Retina (tissue), 1 donor: ENCODE measurements at regions not wholly inside any gene's neighbourhood (a gene's known extent, or its start where the extent isn't known, plus 50 kb on each side); places are given as distances from the start of the nearest gene placed in this dataset.
A peak's percentile ranks its signal among the peaks of the same experiment; 100 is the strongest.

Experiments
- DNase-seq: peaks from one replicate; pipeline ENCODE4 v3.0.0-alpha.2; 2016

DNA sequence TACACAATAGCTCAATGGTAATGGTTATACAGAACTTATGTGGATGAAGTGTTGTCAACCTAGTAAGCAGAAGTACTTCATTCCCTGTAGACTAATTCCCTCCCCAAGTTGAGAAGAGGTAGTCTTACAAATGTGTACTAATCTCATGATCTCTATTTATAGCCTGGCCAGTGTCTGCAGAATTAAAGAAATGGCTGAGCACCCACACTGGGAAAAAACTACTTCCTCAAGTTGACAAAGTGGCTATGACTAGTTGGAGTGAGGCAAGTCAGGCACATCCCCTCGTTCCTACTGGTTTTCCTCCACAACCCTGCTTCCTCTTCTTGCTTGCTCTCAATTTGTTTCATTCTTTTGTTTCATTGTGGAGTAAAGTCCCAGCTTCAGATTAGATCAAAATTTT is 566.7 kb upstream of the ZNF717 start:
- no peak for DNase-seq

DNA sequence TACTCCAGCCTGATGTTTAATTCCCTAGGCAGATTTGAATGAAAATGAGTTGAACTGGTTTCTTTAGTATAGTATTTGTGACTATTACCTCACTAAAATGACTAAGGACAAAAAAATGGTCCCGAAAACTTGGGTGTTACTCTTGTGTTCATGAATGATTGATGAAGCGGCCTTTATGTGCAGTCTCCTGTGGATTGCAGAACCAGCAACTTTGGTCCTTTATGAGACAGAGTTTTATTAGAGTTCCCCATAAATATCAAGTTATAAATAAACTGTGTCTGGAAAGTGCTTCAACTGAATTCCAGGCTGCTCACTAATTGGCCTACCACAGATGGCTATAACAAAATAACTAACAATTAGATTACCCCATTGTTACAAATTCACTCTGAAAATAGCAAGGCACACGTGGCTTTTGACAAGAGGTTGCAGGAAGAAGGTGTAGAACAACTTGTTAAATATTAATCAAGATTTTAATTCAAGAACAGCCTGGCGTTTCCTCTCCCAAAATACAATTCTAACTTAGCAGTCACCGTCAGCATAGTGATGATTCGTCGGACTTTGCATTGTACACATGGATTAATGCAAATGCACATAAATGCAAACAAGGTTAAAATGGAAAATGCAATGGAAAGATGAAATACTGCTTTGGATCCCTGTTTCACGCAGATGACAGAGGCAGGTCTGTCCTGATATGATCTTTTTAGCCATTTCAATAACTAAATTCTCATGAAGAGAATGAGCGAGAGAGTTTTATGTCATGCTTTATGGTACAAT is 567.3 kb upstream of the ZNF717 start:
- DNase-seq = no peak

GRCh38 chr3:76353683-76354082 is 568.3 kb upstream of the ZNF717 start:
- DNase-seq = no peak

DNA sequence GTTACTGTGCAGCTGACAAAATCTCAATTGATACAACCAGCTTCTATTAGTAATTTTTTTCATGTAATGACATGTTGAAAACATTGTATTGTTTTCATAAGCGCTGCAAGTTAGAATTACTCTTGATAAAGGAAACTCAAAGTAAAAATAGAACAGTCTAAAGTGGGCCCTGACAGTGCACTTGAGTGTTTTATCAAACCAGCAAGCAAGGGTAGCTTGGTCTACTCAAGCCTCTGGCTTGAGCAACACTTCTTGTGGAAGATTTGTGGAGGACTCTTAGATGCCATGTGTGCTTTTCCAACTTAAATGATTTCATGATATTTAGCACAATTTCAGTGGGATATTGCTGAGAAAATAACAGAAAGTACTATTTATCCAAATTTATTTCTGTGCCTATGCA is 575.7 kb upstream of the ZNF717 start:
- no peak for DNase-seq

GRCh38 chr3:76362643-76363042 is 577.3 kb upstream of the ZNF717 start:
- DNase-seq = no peak

- DNase-seq = no peak
Measured at GRCh38 chr3:76365275-76365674, 579.9 kb upstream of the ZNF717 start.

- DNase-seq = no peak
Measured at GRCh38 chr3:76367281-76367680, 581.9 kb upstream of the ZNF717 start.

DNA sequence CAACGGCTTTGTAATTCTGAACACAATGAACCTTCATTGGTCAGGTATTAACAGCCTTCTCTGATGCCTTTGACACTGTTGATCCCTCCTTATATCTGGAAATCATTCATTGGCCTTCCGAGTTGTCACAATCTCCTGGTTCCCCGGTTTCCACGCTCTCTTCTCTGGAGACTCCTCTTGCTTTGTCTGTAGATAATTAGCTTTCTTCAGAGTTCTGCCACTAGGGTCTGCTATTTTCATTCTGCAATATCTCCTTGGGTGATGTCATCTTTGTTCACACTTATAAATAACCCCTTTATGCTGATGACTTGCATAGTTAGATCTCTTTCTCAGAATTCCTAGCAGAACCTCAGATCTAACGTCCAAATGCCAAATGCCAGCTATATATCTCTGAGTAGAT is 583.8 kb upstream of the ZNF717 start:
- no peak for DNase-seq

DNA sequence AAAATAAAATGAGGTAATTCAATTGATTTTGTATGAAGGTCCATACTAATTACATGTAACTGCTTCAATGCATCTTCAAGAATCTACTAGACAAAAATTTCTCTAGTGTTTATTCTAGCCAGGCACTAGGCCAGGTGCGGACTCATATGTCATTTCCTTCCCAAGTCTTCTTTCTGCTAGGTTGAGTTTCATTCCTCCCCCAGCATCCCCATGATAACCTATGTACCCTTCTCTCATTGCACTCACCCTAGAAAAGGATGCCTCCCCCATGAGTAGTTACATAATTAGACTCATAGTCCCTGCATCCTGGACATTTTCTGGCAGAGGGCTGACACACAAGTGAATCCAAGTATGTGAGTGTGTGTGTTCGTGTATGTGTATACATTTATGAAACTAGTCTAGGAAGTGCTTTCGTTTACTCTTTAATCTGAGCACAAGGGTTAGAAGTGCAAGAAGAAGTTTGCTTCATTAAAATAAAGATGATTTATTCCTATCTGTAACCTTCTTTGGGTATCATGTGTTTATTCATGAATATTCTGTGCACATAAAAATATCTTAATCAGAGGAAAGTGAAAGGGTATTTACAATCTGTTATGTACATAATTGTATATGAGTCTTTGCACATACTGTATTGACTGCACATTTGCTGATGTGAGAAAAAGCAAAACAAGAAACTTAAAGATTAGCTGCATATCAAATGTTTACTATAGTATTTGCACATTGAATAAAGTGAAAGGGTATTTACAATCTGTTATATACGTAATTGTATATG is 585.6 kb upstream of the ZNF717 start:
- no peak for DNase-seq

DNA sequence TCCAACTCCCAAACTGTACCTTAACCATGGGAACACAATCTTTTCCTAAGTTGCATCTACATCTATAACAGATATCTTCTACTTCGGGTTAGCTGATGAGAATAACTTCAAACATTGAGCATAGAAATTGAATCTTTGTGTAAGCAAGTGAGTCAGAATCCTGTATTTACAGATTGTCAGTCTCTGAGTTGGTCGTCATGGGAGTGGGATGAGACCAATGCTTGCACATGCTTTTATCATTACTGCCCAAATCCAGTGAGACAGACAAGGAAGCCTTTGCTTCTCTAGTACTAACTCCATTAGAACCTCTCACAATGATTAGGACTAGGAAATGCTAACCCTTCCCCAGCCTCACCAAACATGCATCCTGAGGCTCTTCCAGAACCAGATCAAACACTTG is 587.1 kb upstream of the ZNF717 start:
- no peak for DNase-seq

DNA sequence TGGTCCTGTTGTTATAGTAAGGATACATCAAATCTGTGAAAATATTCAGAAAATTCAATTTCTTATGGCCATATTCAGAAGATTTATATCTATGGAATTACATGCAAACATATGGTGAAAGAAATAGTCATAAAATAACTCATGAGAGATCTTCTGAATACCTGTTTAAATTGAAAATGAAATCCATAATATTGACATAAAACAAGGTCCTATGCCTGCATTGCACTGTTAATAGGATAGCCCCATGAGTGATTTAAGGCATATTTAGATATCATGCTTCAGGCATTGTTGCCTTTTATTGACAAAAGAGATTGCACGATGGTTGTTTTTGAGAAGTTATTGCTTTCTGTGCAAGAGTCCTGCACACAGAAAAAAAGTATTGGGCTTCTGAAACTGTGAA is 591.7 kb upstream of the ZNF717 start:
- DNase-seq = no peak

DNA sequence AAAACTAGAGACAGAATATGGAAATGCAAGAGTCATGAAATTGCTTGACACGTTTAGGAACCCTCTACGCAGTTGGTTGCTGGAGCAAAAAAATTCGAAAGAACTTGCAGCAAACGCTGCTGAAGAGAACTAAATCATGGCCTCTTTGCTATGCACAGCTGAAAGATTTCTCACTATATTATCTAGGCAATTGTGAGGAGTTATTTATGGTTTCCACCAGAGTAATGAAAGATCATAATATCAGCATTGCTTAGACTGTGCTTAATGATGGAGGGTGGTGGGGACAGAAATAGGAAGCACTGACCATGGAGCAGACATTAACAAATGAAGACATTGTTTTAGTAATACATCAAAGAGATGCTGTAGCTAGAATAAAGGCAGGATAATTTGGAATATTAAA is 593.4 kb upstream of the ZNF717 start:
- DNase-seq = no peak

DNA sequence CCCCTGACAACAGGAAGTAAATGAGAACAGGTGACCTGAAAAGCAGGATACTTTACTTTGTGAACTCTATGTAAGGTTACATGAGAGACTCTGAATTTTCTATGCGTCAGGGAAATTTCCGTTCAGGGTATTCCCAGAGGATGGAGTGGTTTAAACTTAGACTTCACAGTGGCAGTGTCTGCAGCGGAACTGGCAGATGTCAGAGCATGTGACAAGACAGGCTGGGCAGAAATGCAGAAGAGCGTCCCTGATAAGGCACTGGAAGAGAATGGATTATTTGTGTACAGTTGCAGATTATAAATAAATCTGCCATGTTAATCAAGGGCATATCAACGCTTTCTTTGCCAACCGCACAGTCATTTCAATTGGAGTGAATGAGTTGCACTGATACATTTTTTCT is 598.4 kb upstream of the ZNF717 start:
- peak; percentile 20 for DNase-seq

DNA sequence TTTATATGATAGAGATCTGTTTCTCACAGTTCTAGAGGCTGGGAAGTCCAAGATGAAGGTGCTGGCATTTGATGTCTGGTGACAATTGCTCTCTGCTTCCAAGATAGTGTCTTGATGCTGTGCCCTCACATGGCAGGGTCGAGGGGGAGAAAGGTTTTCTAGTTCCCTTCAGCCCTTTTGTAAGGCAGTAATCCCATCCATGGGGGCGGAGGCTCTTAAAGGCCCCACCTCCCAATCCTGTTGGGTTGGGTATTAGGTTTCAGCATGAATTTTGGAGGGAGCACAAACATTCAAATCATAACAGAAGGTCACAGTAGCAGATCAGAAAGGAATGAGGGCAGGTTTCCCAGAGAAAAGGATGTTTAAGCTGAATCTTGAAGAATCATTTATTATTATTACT is 601.7 kb upstream of the ZNF717 start:
- no peak for DNase-seq

GRCh38 chr3:76400141-76400540 is 614.8 kb upstream of the ZNF717 start:
- DNase-seq = no peak

- DNase-seq = no peak
Measured at GRCh38 chr3:76402926-76403325, 617.6 kb upstream of the ZNF717 start.

GRCh38 chr3:76403556-76403955 is 618.2 kb upstream of the ZNF717 start:
- DNase-seq = no peak

DNA sequence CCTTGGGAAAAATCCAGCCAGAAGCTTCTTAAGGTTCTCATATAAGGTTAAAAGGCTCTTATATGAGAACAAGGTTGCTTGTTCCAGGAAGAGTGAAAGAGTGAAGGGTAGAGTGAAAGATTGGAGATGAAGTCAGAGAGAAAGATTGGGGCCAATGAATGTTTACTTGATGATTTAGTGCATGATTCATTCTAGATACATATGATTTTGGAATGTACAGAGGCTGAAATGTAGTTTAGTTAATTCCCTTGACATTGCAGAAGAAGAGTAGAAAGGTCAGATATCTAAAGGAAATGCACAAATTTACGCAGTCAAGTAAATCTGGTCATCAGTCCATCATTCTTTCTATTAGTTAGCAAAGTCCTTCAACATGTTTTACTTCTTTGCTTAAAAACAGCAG is 619.8 kb upstream of the ZNF717 start:
- DNase-seq = no peak

DNA sequence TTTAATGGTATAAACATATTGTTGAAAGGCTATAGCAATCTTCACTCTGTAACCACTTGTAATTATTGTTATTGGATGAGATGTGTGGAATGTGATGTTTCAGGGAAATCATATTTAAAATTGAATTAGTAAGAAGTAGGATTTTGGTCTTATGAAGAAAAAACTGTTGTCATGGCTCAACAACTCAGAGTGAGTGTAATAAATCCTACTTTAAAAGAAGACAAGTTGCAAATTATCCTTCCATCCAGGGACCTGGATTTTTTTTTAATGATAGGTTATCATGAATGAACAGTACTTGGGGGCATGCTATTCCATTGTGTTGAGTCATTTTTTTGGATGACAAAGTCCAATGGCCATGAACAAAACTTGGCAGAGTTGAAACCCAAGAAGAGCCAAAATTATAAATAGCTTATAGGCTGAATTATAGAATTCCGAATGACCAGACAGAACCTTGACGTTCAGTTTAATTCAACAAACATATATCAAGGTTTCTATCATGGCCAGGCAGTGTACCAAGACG is 625.5 kb upstream of the ZNF717 start:
- DNase-seq = no peak

GRCh38 chr3:76415384-76415783 is 624.5 kb upstream of the ROBO2 start:
- DNase-seq = no peak

DNA sequence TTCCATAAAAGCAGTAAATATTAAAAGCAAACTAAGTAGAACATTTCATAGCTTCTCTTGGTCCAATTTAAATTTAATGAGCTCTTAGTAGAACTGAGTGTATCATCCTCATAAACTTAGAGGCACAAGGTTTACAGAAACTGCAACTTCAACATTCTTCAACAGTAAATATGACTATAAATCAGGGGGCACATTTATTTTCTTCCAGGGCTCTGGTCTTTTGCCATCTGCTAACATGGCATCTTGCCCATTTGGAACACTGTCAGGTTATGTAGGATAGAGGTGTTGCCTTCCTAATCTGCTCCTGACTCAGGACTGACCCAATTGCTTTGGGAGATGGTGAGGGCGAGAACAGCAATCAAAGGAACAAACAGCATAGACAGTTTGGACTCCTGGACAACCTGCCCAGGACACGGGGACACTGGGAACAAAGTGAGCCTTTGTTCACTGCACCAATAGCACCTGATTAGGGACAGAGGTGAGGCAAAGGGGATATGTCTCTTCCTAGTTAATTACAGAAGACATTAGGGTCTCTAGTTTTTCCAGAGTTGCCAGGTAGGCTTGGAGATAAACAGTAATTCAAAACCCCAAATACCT is 610.2 kb upstream of the ROBO2 start:
- DNase-seq = no peak

GRCh38 chr3:76432396-76432795 is 607.5 kb upstream of the ROBO2 start:
- DNase-seq = no peak

DNA sequence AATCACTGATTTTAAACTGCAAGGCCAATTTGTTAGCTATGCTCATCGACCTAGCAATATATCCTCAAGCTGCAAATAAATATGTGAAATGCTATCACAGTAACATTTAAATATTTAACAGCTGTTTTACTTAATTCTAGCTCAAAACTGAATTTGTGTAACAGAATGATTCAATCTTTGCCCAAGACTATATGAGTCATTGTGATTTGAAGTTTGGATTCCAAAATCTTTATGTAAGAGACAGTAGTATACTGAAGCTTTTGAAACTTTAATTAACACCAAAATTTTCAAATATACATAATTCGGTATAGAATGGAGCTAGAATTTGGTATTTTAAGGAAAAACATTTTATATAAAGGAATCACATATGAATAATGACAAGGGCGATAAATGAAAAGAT is 603.0 kb upstream of the ROBO2 start:
- no peak for DNase-seq

DNA sequence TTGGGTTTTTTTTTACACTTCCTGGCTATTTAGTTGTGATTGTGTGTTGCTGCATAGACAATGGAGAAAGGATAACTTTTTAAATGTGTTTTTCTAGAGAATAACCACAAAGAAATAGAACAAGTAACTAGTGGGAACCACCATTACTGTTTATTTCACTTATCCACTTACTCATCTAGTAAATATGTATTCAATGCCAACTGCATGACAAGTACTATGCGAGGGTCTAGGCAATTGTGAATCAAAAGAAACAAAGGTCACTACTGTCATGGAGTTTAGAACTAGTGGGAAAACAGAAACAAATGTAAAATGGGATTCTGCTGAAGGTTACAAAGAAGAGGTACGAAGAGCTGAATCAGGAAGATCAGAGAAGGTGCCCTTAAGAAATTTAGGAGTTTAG is 600.9 kb upstream of the ROBO2 start:
- DNase-seq = no peak
